Thyroid gland (tissue), 4 donors: ENCODE measurements at regions not wholly inside any gene's neighbourhood (a gene's known extent, or its start where the extent isn't known, plus 50 kb on each side); places are given as distances from the start of the nearest gene placed in this dataset.

Experiments
- CTCF ChIP-seq, 6 experiments: fragments of 200-600 bp in 3 of 6; fragments of 450-650 bp in 3 of 6; sonication (generic) in 3 of 6; IDR thresholded peaks; one replicate each; pipeline ENCODE4 v1.5.1; 2016 to 2019; ENCODE audit warnings: antibody characterized with exemption in 6 of 6, mild to moderate bottlenecking in 2 of 6, inconsistent platforms in 1 of 6, moderate library complexity in 1 of 6
- POLR2A ChIP-seq, 2 donors: fragments of 450-650 bp; IDR thresholded peaks; one replicate each; pipeline ENCODE4 v1.6.1; 2017; ENCODE audit warnings: antibody characterized with exemption in 2 of 2, mild to moderate bottlenecking in 2 of 2, moderate library complexity in 1 of 2

GRCh38 chr1:185444676-185445075 lies 127.6 kb upstream of the IVNS1ABP start:
- TF ChIP-seq CTCF (IDR thresholded peaks at IDR 0.05) = no peak
- no peak for TF ChIP-seq POLR2A (IDR thresholded peaks at IDR 0.05)
